ENCODE measurements at regions not wholly inside any gene's neighbourhood (a gene's known extent, or its start where the extent isn't known, plus 50 kb on each side); places are given as distances from the start of the nearest gene placed in this dataset.

GRCh38 chr20:58154113-58154512 is 74.3 kb downstream of the ANKRD60 start:
- H3K79me2 ChIP-seq (ENCODE audit: low read length) = no peaks in the 10 kb centered on the region
- no peaks in the 10 kb centered on the region for H3K9me3 ChIP-seq (ENCODE audit: insufficient read depth, low read length)
- peaks cover 54% of the 10 kb centered on the region for H3K27me3 ChIP-seq (ENCODE audit: low read depth, low read length)
- H3K4me3 ChIP-seq (ENCODE audit: low read length) = no peak overlapping the region
- TF ChIP-seq EZH2phosphoT487 (IDR thresholded peaks at IDR 0.05; ENCODE audit: low read depth) (no peak), CTCF (IDR thresholded peaks at IDR 0.05; ENCODE audit: low read depth, low read length) (no peak)
- H3K4me1 ChIP-seq (ENCODE audit: low read length) = no peaks in the 10 kb centered on the region
- no peaks in the 10 kb centered on the region for H3K36me3 ChIP-seq (replicated peaks; ENCODE audit: low read depth, low read length)
- no peaks in the 10 kb centered on the region for H4K20me1 ChIP-seq (ENCODE audit: insufficient read depth, low read length)
- H2AFZ ChIP-seq (ENCODE audit: low read depth, low read length) = no peak overlapping the region
- no peak overlapping the region for H3K27ac ChIP-seq (ENCODE audit: low read length)
- no peak overlapping the region for H3K4me2 ChIP-seq (ENCODE audit: low read length)
- no peak overlapping the region for H3K9ac ChIP-seq (ENCODE audit: low read length)

GRCh38 chr20:58153121-58153520 is 75.3 kb downstream of the ANKRD60 start:
- H2AFZ ChIP-seq (ENCODE audit: low read depth, low read length) = no peak overlapping the region
- H3K79me2 ChIP-seq (ENCODE audit: low read length) = no peaks in the 10 kb centered on the region
- no peaks in the 10 kb centered on the region for H4K20me1 ChIP-seq (ENCODE audit: insufficient read depth, low read length)
- H3K9ac ChIP-seq (ENCODE audit: low read length) = no peak overlapping the region
- no peaks in the 10 kb centered on the region for H3K36me3 ChIP-seq (replicated peaks; ENCODE audit: low read depth, low read length)
- no peak overlapping the region for H3K4me2 ChIP-seq (ENCODE audit: low read length)
- H3K4me1 ChIP-seq (ENCODE audit: low read length) = no peaks in the 10 kb centered on the region
- H3K4me3 ChIP-seq (ENCODE audit: low read length) = no peak overlapping the region
- TF ChIP-seq CTCF (IDR thresholded peaks at IDR 0.05; ENCODE audit: low read depth, low read length) (no peak), EZH2phosphoT487 (IDR thresholded peaks at IDR 0.05; ENCODE audit: low read depth) (no peak)
- H3K27me3 ChIP-seq (ENCODE audit: low read depth, low read length) = peaks cover 53% of the 10 kb centered on the region
- H3K27ac ChIP-seq (ENCODE audit: low read length) = no peak overlapping the region
- no peaks in the 10 kb centered on the region for H3K9me3 ChIP-seq (ENCODE audit: insufficient read depth, low read length)

GRCh38 chr20:58150772-58151171 is 77.7 kb downstream of the ANKRD60 start:
- H3K9me3 ChIP-seq (ENCODE audit: insufficient read depth, low read length) = no peaks in the 10 kb centered on the region
- TF ChIP-seq CTCF (IDR thresholded peaks at IDR 0.05; ENCODE audit: low read depth, low read length) = no peak
- no peak for TF ChIP-seq EZH2phosphoT487 (IDR thresholded peaks at IDR 0.05; ENCODE audit: low read depth)

GRCh38 chr20:58149437-58150091 is 78.9 kb downstream of the ANKRD60 start:
- TF ChIP-seq EZH2phosphoT487 (IDR thresholded peaks at IDR 0.05; ENCODE audit: low read depth) (no peak), CTCF (IDR thresholded peaks at IDR 0.05; ENCODE audit: low read depth, low read length) (no peak)
- no peaks in the 10 kb centered on the region for H4K20me1 ChIP-seq (ENCODE audit: insufficient read depth, low read length)
- H2AFZ ChIP-seq (ENCODE audit: low read depth, low read length) = no peak overlapping the region
- no peak overlapping the region for H3K4me2 ChIP-seq (ENCODE audit: low read length)
- H3K4me3 ChIP-seq (ENCODE audit: low read length) = no peak overlapping the region
- H3K9ac ChIP-seq (ENCODE audit: low read length) = no peak overlapping the region
- H3K27me3 ChIP-seq (ENCODE audit: low read depth, low read length) = peaks cover 39% of the 10 kb centered on the region
- H3K9me3 ChIP-seq (ENCODE audit: insufficient read depth, low read length) = no peaks in the 10 kb centered on the region
- H3K36me3 ChIP-seq (replicated peaks; ENCODE audit: low read depth, low read length) = no peaks in the 10 kb centered on the region
- H3K79me2 ChIP-seq (ENCODE audit: low read length) = no peaks in the 10 kb centered on the region
- H3K27ac ChIP-seq (ENCODE audit: low read length) = no peak overlapping the region
- no peaks in the 10 kb centered on the region for H3K4me1 ChIP-seq (ENCODE audit: low read length)

More at GRCh38 chr20:58150772-58151171, 77.7 kb downstream of the ANKRD60 start:
- Histone ChIP-seq H3K9ac (ENCODE audit: low read length) (no peak overlapping the region), H3K27me3 (ENCODE audit: low read depth, low read length) (peaks cover 39% of the 10 kb centered on the region), H3K4me2 (ENCODE audit: low read length) (no peak overlapping the region), H3K27ac (ENCODE audit: low read length) (no peak overlapping the region), H2AFZ (ENCODE audit: low read depth, low read length) (no peak overlapping the region), H3K4me1 (ENCODE audit: low read length) (no peaks in the 10 kb centered on the region), H3K4me3 (ENCODE audit: low read length) (no peak overlapping the region), H3K79me2 (ENCODE audit: low read length) (no peaks in the 10 kb centered on the region), H4K20me1 (ENCODE audit: insufficient read depth, low read length) (no peaks in the 10 kb centered on the region), H3K36me3 (replicated peaks; ENCODE audit: low read depth, low read length) (no peaks in the 10 kb centered on the region)
